Esophagus squamous epithelium (tissue), 5 donors: ENCODE measurements at regions not wholly inside any gene's neighbourhood (a gene's known extent, or its start where the extent isn't known, plus 50 kb on each side); places are given as distances from the start of the nearest gene placed in this dataset.

Experiments
- DNase-seq: peaks from one replicate; lab custom pipeline; 2025; lab: John Stamatoyannopoulos, UW
- H3K27ac ChIP-seq, 4 donors: fragments of 200-600 bp; sonication (generic); one replicate each; pipeline ENCODE4 v1.5.1; 2016 to 2019; ENCODE audit warnings: mild to moderate bottlenecking in 1 of 4
- H3K27me3 ChIP-seq, 4 donors: fragments of 200-600 bp; sonication (generic); 1 replicate in 3 of 4; 2 replicates in 1 of 4; pipeline versions ENCODE4 v1.5.1 to v1.6.0; 2017 to 2021; ENCODE audit warnings: antibody characterized with exemption in 1 of 4
- H3K36me3 ChIP-seq, 3 donors: fragments of 200-600 bp; sonication (generic); one replicate each; pipeline ENCODE4 v1.5.1; 2016 to 2019
- H3K4me1 ChIP-seq, 3 donors: fragments of 200-600 bp; sonication (generic); one replicate each; pipeline ENCODE4 v1.5.1; 2017 to 2019
- H3K4me3 ChIP-seq, 4 donors: fragments of 200-600 bp; sonication (generic); 1 replicate in 3 of 4; 2 replicates in 1 of 4; pipeline ENCODE4 v1.5.1; 2016 to 2019; ENCODE audit warnings: mild to moderate bottlenecking in 2 of 4, moderate library complexity in 1 of 4
- H3K9me3 ChIP-seq, 3 donors: fragments of 200-600 bp; sonication (generic); one replicate each; pipeline ENCODE4 v1.5.1; 2016 to 2019
- POLR2A ChIP-seq, 4 donors: fragments of 450-650 bp; IDR thresholded peaks; one replicate each; pipeline ENCODE4 v1.6.1; 2017; ENCODE audit warnings: antibody characterized with exemption in 4 of 4, mild to moderate bottlenecking in 4 of 4, moderate library complexity in 3 of 4
- WGBS, 2 donors: methylation state at CpG; one replicate each; pipeline ENCODE4 v1.1.5; 2018; 5-methylcytosine and 5-hydroxymethylcytosine counted together
- intact Hi-C: fragments of 100-400 bp; cut with DNase I; formaldehyde crosslinking; loops from one replicate; pipeline ENCODE4 v1.15.0; 2022
- TF ChIP-seq, protein P1 (sequence below), 6 experiments: fragments of 450-650 bp in 4 of 6; fragments of 200-600 bp in 2 of 6; sonication (generic) in 2 of 6; IDR thresholded peaks; one replicate each; pipeline ENCODE4 v1.5.1; 2016 to 2019; ENCODE audit warnings: antibody characterized with exemption in 6 of 6, mild to moderate bottlenecking in 4 of 6, moderate library complexity in 4 of 6
- donor health status: DM: yes; HTN: yes; CAD: no.

GRCh38 chr6:122042960-122043735 lies 356.3 kb upstream of the HSF2 start:
- 53 to 54% methylated on average over 9 of the region's 9 CpGs for WGBS, 2 donors
- DNase-seq: no peak
- Histone ChIP-seq H3K4me1 (no peaks in the 10 kb centered on the region), H3K36me3 (no peaks in the 10 kb centered on the region), H3K27ac (peak overlapping the region in 3 of 4 donors; percentile 24 to 49 (median 47)), H3K27me3 (no peaks in the 10 kb centered on the region), H3K9me3 (no peaks in the 10 kb centered on the region), H3K4me3 (no peak overlapping the region)
- TF ChIP-seq POLR2A (IDR thresholded peaks at IDR 0.05): no peak
- TF ChIP-seq, protein P1, sequence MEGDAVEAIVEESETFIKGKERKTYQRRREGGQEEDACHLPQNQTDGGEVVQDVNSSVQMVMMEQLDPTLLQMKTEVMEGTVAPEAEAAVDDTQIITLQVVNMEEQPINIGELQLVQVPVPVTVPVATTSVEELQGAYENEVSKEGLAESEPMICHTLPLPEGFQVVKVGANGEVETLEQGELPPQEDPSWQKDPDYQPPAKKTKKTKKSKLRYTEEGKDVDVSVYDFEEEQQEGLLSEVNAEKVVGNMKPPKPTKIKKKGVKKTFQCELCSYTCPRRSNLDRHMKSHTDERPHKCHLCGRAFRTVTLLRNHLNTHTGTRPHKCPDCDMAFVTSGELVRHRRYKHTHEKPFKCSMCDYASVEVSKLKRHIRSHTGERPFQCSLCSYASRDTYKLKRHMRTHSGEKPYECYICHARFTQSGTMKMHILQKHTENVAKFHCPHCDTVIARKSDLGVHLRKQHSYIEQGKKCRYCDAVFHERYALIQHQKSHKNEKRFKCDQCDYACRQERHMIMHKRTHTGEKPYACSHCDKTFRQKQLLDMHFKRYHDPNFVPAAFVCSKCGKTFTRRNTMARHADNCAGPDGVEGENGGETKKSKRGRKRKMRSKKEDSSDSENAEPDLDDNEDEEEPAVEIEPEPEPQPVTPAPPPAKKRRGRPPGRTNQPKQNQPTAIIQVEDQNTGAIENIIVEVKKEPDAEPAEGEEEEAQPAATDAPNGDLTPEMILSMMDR (IDR thresholded peaks at IDR 0.05): no peak
- intact Hi-C loops: no loop called here

DNA sequence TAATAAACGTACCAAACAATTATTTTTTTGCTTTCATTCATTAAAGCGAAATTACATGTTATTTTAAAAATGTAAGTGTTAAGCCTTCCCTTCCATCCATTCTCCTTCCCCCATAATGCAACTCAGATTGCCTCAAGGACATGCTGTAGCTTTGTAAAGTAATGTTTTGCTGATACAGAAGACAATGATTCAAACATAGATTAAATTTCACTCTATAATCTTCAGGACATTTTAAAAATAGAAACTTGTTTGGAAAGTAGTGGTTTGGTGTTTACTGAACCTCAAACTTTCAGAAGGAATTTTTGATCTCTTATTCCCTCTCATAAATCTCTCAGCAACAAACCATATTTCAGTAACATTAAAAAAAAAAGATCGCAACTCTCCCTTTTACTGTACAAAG lies 350.9 kb upstream of the HSF2 start:
- TF ChIP-seq POLR2A (IDR thresholded peaks at IDR 0.05): no peak
- TF ChIP-seq, protein P1 (IDR thresholded peaks at IDR 0.05): no peak
- H3K4me1 ChIP-seq: peaks cover 0 to 11% (median 0%) of the 10 kb centered on the region in 3 donors
- peak overlapping the region in 1 of 4 donors; percentile 33 for H3K4me3 ChIP-seq
- no peaks in the 10 kb centered on the region for H3K9me3 ChIP-seq
- 51 to 56% methylated on average over 3 of the region's 3 CpGs for WGBS, 2 donors
- no peaks in the 10 kb centered on the region for H3K36me3 ChIP-seq
- no peak overlapping the region for H3K27ac ChIP-seq
- no peaks in the 10 kb centered on the region for H3K27me3 ChIP-seq
- intact Hi-C loops: no loop called here
- DNase-seq: no peak

GRCh38 chr6:122049341-122049740 lies 350.1 kb upstream of the HSF2 start:
- Histone ChIP-seq H3K9me3 (no peaks in the 10 kb centered on the region), H3K27ac (no peak overlapping the region), H3K4me3 (peak overlapping the region in 1 of 4 donors; percentile 33), H3K36me3 (no peaks in the 10 kb centered on the region), H3K4me1 (peaks cover 0 to 11% (median 0%) of the 10 kb centered on the region in 3 donors), H3K27me3 (no peaks in the 10 kb centered on the region)
- 17 to 27% methylated on average over 6 of the region's 6 CpGs for WGBS, 2 donors
- intact Hi-C loops: no loop called here
- no peak for TF ChIP-seq POLR2A (IDR thresholded peaks at IDR 0.05)
- TF ChIP-seq, protein P1 (IDR thresholded peaks at IDR 0.05): no peak
- no peak for DNase-seq

GRCh38 chr6:122050242-122050755 lies 349.2 kb upstream of the HSF2 start:
- intact Hi-C loops: no loop called here
- DNase-seq: no peak
- H3K4me1 ChIP-seq: peaks cover 0 to 11% (median 0%) of the 10 kb centered on the region in 3 donors

More at GRCh38 chr6:122050242-122050755, 349.2 kb upstream of the HSF2 start:
- Histone ChIP-seq H3K27me3 (no peaks in the 10 kb centered on the region), H3K9me3 (no peaks in the 10 kb centered on the region), H3K36me3 (no peaks in the 10 kb centered on the region), H3K4me3 (no peak overlapping the region), H3K27ac (no peak overlapping the region)
- no peak for TF ChIP-seq POLR2A (IDR thresholded peaks at IDR 0.05)
- TF ChIP-seq, protein P1 (IDR thresholded peaks at IDR 0.05): no peak
